IMR-90 (cell line): ENCODE measurements at regions not wholly inside any gene's neighbourhood (a gene's known extent, or its start where the extent isn't known, plus 50 kb on each side); places are given as distances from the start of the nearest gene placed in this dataset.

ENCODE experiments used
- ATAC-seq: fragments of 200-7000 bp; cut with Tn5 transposase; 2 replicates; pipeline ENCODE4 v1.9.1; 2020; ENCODE audit warnings: low read depth, mild to moderate bottlenecking, moderate library complexity
- BruUV-seq: library from RNA; stranded (reverse); fragments of 400-500 nt; replicated peaks from 2 replicates; lab custom pipeline; 2021; lab: Mats Ljungman, UMichigan
- CTCF ChIA-PET: fragments of 300-600 bp; formaldehyde crosslinking; extraction: SDS; loops from one replicate; lab custom pipeline; 2021; ENCODE audit warnings: antibody characterized with exemption; lab: Yijun Ruan, JAX
- POLR2A ChIA-PET: fragments of 300-600 bp; sonication (Branson Sonifier 250); formaldehyde crosslinking; loops from one replicate; lab custom pipeline; 2022; ENCODE audit warnings: antibody characterized with exemption; ENCODE audit not compliant: unreplicated experiment; lab: Charles Lee
- DNase-seq: peaks from one replicate; pipeline ENCODE4 v3.0.0; 2013
- H2AFZ ChIP-seq: replicated peaks from 2 replicates; pipeline ENCODE3; 2013; ENCODE audit warnings: low read length, mild to moderate bottlenecking; ENCODE audit not compliant: poor library complexity
- H2AK5ac ChIP-seq: 2 replicates; pipeline ENCODE4 v1.6.1; 2013; ENCODE audit warnings: low read depth, low read length, inconsistent platforms
- H2AK9ac ChIP-seq: replicated peaks from 2 replicates; pipeline ENCODE3; 2013; ENCODE audit warnings: mild to moderate bottlenecking, low read depth, low read length, moderate library complexity; ENCODE audit not compliant: poor library complexity
- H2BK120ac ChIP-seq: 2 replicates; pipeline ENCODE4 v1.6.1; 2013; ENCODE audit warnings: low read depth, low read length, inconsistent platforms
- H2BK15ac ChIP-seq: 3 replicates; pipeline ENCODE4 v1.6.1; 2013; ENCODE audit warnings: low read depth, low read length, inconsistent platforms
- H2BK20ac ChIP-seq: 2 replicates; pipeline ENCODE4 v1.6.1; 2013; ENCODE audit warnings: low read depth, mild to moderate bottlenecking, inconsistent platforms, low read length, moderate library complexity
- H2BK5ac ChIP-seq: 2 replicates; pipeline ENCODE4 v1.6.1; 2013; ENCODE audit warnings: mild to moderate bottlenecking, low read depth, low read length, inconsistent platforms; ENCODE audit not compliant: poor library complexity, severe bottlenecking
- H3K14ac ChIP-seq: replicated peaks from 2 replicates; pipeline ENCODE4 v1.6.1; 2013; ENCODE audit warnings: low read depth, low read length, inconsistent platforms
- H3K18ac ChIP-seq: 2 replicates; pipeline ENCODE4 v1.6.1; 2013; ENCODE audit warnings: low read depth, low read length, control low read depth
- H3K23ac ChIP-seq: 2 replicates; pipeline ENCODE4 v1.6.1; 2013; ENCODE audit warnings: low read depth, low read length, inconsistent platforms
- H3K27ac ChIP-seq: 2 replicates; pipeline ENCODE4 v1.5.1; 2013; ENCODE audit warnings: mild to moderate bottlenecking, control low read depth, low read length; ENCODE audit not compliant: insufficient read depth
- H3K27me3 ChIP-seq: 2 replicates; pipeline ENCODE4 v1.6.1; 2013; ENCODE audit warnings: low read length; ENCODE audit not compliant: control insufficient read depth, insufficient read depth
- H3K36me3 ChIP-seq: 2 replicates; pipeline ENCODE4 v1.6.1; 2013; ENCODE audit warnings: low read length, mixed read lengths; ENCODE audit not compliant: control insufficient read depth, insufficient read depth
- H3K4ac ChIP-seq: 2 replicates; pipeline ENCODE4 v1.6.1; 2013; ENCODE audit warnings: low read depth, low read length, inconsistent platforms
- H3K4me1 ChIP-seq: 2 replicates; pipeline ENCODE4 v1.6.1; 2013; ENCODE audit warnings: low read length, mixed read lengths; ENCODE audit not compliant: control insufficient read depth, insufficient read depth
- H3K4me2 ChIP-seq: 2 replicates; pipeline ENCODE4 v1.6.1; 2013; ENCODE audit warnings: low read depth, mild to moderate bottlenecking, control low read depth, low read length, moderate library complexity
- H3K4me3 ChIP-seq: 2 replicates; pipeline ENCODE4 v1.5.1; 2013; ENCODE audit warnings: low read depth, mild to moderate bottlenecking, control low read depth, low read length, moderate library complexity; ENCODE audit not compliant: insufficient read depth
- H3K56ac ChIP-seq: 2 replicates; pipeline ENCODE4 v1.6.1; 2013; ENCODE audit warnings: low read length, inconsistent platforms; ENCODE audit not compliant: insufficient read depth; ENCODE audit errors: extremely low read depth
- H3K79me1 ChIP-seq, 2 experiments: 2 replicates each; pipeline ENCODE4 v1.6.1; 2013; ENCODE audit warnings: low read length in 2 of 2, inconsistent platforms in 1 of 2, low read depth in 1 of 2
- H3K9ac ChIP-seq: 2 replicates; pipeline ENCODE4 v1.6.1; 2013; ENCODE audit warnings: low read depth, low read length, control low read depth
- H3K9me1 ChIP-seq: 2 replicates; pipeline ENCODE4 v1.6.1; 2013; ENCODE audit warnings: low read length, inconsistent platforms; ENCODE audit not compliant: insufficient read depth
- H3K9me3 ChIP-seq: 2 replicates; pipeline ENCODE4 v1.6.1; 2013; ENCODE audit warnings: low read length; ENCODE audit not compliant: control insufficient read depth, insufficient read depth
- H4K20me1 ChIP-seq: 2 replicates; pipeline ENCODE4 v1.6.1; 2013; ENCODE audit warnings: low read length, inconsistent platforms; ENCODE audit not compliant: insufficient read depth
- H4K5ac ChIP-seq: 2 replicates; pipeline ENCODE4 v1.6.1; 2013; ENCODE audit warnings: mild to moderate bottlenecking, low read depth, low read length, control low read depth
- H4K8ac ChIP-seq, 2 experiments: 2 replicates each; pipeline ENCODE4 v1.6.1; 2013; ENCODE audit warnings: low read depth in 2 of 2, low read length in 2 of 2, control low read depth in 1 of 2, inconsistent platforms in 1 of 2
- H4K91ac ChIP-seq: 2 replicates; pipeline ENCODE4 v1.6.1; 2013; ENCODE audit warnings: low read depth, low read length, inconsistent platforms; ENCODE audit not compliant: insufficient read depth
- BHLHE40 ChIP-seq: fragments of 150-350 bp; IDR thresholded peaks from 2 replicates; pipeline ENCODE4 v1.6.1; 2016; ENCODE audit warnings: mild to moderate bottlenecking, low read depth, low read length
- CEBPB ChIP-seq: IDR thresholded peaks from 2 replicates; pipeline ENCODE4 v1.6.1; 2012; ENCODE audit warnings: low read depth, low read length, improper control_type of control experiment
- CHD1 ChIP-seq: IDR thresholded peaks from 2 replicates; pipeline ENCODE4 v1.6.1; 2012; ENCODE audit warnings: low read depth, low read length, improper control_type of control experiment
- FOS ChIP-seq: fragments of 150-350 bp; IDR thresholded peaks from 2 replicates; pipeline ENCODE4 v1.6.1; 2016; ENCODE audit warnings: low read depth, low read length
- MAFK ChIP-seq: IDR thresholded peaks from 2 replicates; pipeline ENCODE4 v1.6.1; 2012; ENCODE audit warnings: low read depth, low read length, improper control_type of control experiment
- MAZ ChIP-seq: IDR thresholded peaks from 2 replicates; pipeline ENCODE4 v1.6.1; 2012; ENCODE audit warnings: low read depth, mild to moderate bottlenecking, low read length, improper control_type of control experiment, moderate library complexity, borderline replicate concordance
- MXI1 ChIP-seq: IDR thresholded peaks from 2 replicates; pipeline ENCODE4 v1.6.1; 2012; ENCODE audit warnings: low read depth, mild to moderate bottlenecking, low read length, moderate library complexity, borderline replicate concordance
- NFE2L2 ChIP-seq: fragments of 150-350 bp; IDR thresholded peaks from 2 replicates; pipeline ENCODE4 v1.6.1; 2016; ENCODE audit warnings: low read depth, mild to moderate bottlenecking, low read length
- POLR2A ChIP-seq: IDR thresholded peaks from 2 replicates; pipeline ENCODE4 v1.6.1; 2012; ENCODE audit warnings: mild to moderate bottlenecking, low read depth, low read length
- RAD21 ChIP-seq: IDR thresholded peaks from 2 replicates; pipeline ENCODE4 v1.6.1; 2012; ENCODE audit warnings: low read length, improper control_type of control experiment
- RCOR1 ChIP-seq: IDR thresholded peaks from 2 replicates; pipeline ENCODE4 v1.6.1; 2012; ENCODE audit warnings: mild to moderate bottlenecking, low read length, improper control_type of control experiment; ENCODE audit not compliant: insufficient replicate concordance
- RFX5 ChIP-seq: IDR thresholded peaks from 2 replicates; pipeline ENCODE4 v1.8.0; 2012; ENCODE audit warnings: low read depth, mild to moderate bottlenecking, low read length, moderate library complexity
- WGBS, 2 experiments: methylation state at CpG; one replicate each; pipeline versions ENCODE4 v1.1.5 to v1.1.7; 2013; ENCODE audit warnings: missing lambda C conversion rate in 2 of 2; ENCODE audit not compliant: insufficient read length in 1 of 2; ENCODE audit errors: extremely low coverage in 2 of 2; 5-methylcytosine and 5-hydroxymethylcytosine counted together
- dilution Hi-C: fragments of 300-500 bp; cut with HindIII; formaldehyde crosslinking; loops from one replicate; pipeline ENCODE4 v1.14.3; 2018; ENCODE audit warnings: low sequenced_read_pairs; ENCODE audit not compliant: unreplicated experiment
- in situ Hi-C: fragments of 300-500 bp; cut with MboI; formaldehyde crosslinking; loops from 3 replicates; pipeline ENCODE4 v1.14.3; 2019; ENCODE audit warnings: low sequenced_read_pairs, inconsistent platforms, mixed read lengths
- intact Hi-C: fragments of 100-400 bp; cut with micrococcal nuclease; formaldehyde crosslinking; loops from 2 replicates; pipeline ENCODE4 v1.10.0; 2022
- TF ChIP-seq, protein P1 (sequence below): conservative IDR thresholded peaks from 2 replicates; pipeline ENCODE4 v1.5.1; 2012; ENCODE audit warnings: mild to moderate bottlenecking, low read depth, low read length, improper control_type of control experiment
- TF ChIP-seq, protein P2 (sequence below): fragments of 150-350 bp; IDR thresholded peaks from 2 replicates; pipeline ENCODE4 v1.6.1; 2017; ENCODE audit warnings: mild to moderate bottlenecking, antibody characterized with exemption, low read length, low read depth
- TF ChIP-seq, protein P3 (sequence below): fragments of 150-350 bp; IDR thresholded peaks from 2 replicates; pipeline ENCODE4 v1.6.1; 2016; ENCODE audit warnings: low read depth, mild to moderate bottlenecking, low read length, moderate library complexity, borderline replicate concordance

DNA sequence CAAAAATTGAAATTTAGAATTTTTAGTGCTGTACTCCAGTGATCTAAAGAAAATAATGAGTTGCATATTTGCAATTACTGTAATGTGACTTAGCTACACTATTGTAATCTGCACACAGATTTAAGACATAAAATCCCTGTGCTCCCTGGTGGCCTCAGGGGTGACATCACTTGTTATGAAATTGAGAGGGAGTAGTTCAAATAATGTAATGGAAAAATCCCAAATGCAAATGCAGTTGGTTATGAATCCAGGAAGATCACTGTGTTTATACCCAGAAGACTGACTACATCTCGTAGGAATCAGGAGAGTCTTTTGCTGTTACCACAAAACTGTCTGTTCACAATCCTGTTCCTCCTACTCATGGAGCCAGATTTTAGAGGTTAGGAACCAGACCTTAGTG lies 178.7 kb upstream of the FBXL17 start:
- Histone ChIP-seq H3K4me2 (peak overlapping the region; percentile 69; the same call in 1 of the 2 replicates), H2BK20ac (peak overlapping the region; percentile 99), H2AFZ (peak overlapping the region; percentile 71), H3K9me1 (peaks cover 9% of the 10 kb centered on the region; the same call in 1 of the 2 replicates), H4K8ac (peak overlapping the region; percentile 90 to 99; a peak in 3 of 4 replicates), H3K27me3 (no peaks in the 10 kb centered on the region), H2BK5ac (peak overlapping the region; percentile 100), H3K4ac (peak overlapping the region; percentile 99), H3K36me3 (no peaks in the 10 kb centered on the region), H3K79me1 (0 out of 4 replicates have a peak, but pooled peaks cover 0 to 3% of the 10 kb centered on the region in 2 experiments), H3K9ac (peak overlapping the region; percentile 84), H2BK120ac (peak overlapping the region; percentile 99), H3K18ac (peak overlapping the region; percentile 98), H4K91ac (peak overlapping the region; percentile 99), H3K14ac (peak overlapping the region; percentile 99), H2AK5ac (peak overlapping the region; percentile 88; the same call in 1 of the 2 replicates), H2BK15ac (peak overlapping the region; percentile 92; the same call in 1 of the 3 replicates), H3K56ac (peak overlapping the region; percentile 99), H2AK9ac (peak overlapping the region; percentile 97), H4K20me1 (no peaks in the 10 kb centered on the region), H3K23ac (peak overlapping the region; percentile 97; the same call in 1 of the 2 replicates), H3K9me3 (no peaks in the 10 kb centered on the region), H3K4me3 (no peak overlapping the region), H3K27ac (peak overlapping the region; percentile 100; the same call in 1 of the 2 replicates), H3K4me1 (peaks cover 10% of the 10 kb centered on the region), H4K5ac (peak overlapping the region; percentile 100; the same call in 1 of the 2 replicates)
- POLR2A ChIA-PET: no interaction called here
- in situ Hi-C loops (no loop called here), dilution Hi-C loops (no loop called here), intact Hi-C loops (loop anchor here (1.0 to 2.0 kb wide), 3 partner anchors 28 to 850 kb away; no protein-coding TSS in a partner anchor)
- peak; percentile 96 for ATAC-seq
- no TSS peak for BruUV-seq
- CTCF ChIA-PET: interaction anchor here (0.6 kb wide), 2 partner anchors 82 to 181 kb away, joined by 3 read pairs; no protein-coding TSS in a partner anchor
- no CpG with 5 or more reads among the region's 1 CpG for WGBS, 2 experiments
- peak; percentile 98 for DNase-seq
- TF ChIP-seq CEBPB (peak; percentile 81), NFE2L2 (0 out of 2 replicates have a peak, but pooled peaks have one; percentile 6), MAFK (no peak), MAZ (peak; percentile 12; the same call in 1 of the 2 replicates), BHLHE40 (0 out of 2 replicates have a peak, but pooled peaks have one; percentile 4), RCOR1 (no peak), MXI1 (no peak), CHD1 (no peak), FOS (peak; percentile 65; the same call in 1 of the 2 replicates), RAD21 (0 out of 2 replicates have a peak, but pooled peaks have one; percentile 1), RFX5 (no peak), POLR2A (no peak)
- TF ChIP-seq, protein P1, sequence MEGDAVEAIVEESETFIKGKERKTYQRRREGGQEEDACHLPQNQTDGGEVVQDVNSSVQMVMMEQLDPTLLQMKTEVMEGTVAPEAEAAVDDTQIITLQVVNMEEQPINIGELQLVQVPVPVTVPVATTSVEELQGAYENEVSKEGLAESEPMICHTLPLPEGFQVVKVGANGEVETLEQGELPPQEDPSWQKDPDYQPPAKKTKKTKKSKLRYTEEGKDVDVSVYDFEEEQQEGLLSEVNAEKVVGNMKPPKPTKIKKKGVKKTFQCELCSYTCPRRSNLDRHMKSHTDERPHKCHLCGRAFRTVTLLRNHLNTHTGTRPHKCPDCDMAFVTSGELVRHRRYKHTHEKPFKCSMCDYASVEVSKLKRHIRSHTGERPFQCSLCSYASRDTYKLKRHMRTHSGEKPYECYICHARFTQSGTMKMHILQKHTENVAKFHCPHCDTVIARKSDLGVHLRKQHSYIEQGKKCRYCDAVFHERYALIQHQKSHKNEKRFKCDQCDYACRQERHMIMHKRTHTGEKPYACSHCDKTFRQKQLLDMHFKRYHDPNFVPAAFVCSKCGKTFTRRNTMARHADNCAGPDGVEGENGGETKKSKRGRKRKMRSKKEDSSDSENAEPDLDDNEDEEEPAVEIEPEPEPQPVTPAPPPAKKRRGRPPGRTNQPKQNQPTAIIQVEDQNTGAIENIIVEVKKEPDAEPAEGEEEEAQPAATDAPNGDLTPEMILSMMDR: no peak
- TF ChIP-seq, protein P2, sequence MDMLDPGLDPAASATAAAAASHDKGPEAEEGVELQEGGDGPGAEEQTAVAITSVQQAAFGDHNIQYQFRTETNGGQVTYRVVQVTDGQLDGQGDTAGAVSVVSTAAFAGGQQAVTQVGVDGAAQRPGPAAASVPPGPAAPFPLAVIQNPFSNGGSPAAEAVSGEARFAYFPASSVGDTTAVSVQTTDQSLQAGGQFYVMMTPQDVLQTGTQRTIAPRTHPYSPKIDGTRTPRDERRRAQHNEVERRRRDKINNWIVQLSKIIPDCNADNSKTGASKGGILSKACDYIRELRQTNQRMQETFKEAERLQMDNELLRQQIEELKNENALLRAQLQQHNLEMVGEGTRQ: no peak
- TF ChIP-seq, protein P3, sequence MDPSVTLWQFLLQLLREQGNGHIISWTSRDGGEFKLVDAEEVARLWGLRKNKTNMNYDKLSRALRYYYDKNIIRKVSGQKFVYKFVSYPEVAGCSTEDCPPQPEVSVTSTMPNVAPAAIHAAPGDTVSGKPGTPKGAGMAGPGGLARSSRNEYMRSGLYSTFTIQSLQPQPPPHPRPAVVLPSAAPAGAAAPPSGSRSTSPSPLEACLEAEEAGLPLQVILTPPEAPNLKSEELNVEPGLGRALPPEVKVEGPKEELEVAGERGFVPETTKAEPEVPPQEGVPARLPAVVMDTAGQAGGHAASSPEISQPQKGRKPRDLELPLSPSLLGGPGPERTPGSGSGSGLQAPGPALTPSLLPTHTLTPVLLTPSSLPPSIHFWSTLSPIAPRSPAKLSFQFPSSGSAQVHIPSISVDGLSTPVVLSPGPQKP: no peak
